ENCODE measurements at regions not wholly inside any gene's neighbourhood (a gene's known extent, or its start where the extent isn't known, plus 50 kb on each side); places are given as distances from the start of the nearest gene placed in this dataset.

DNA sequence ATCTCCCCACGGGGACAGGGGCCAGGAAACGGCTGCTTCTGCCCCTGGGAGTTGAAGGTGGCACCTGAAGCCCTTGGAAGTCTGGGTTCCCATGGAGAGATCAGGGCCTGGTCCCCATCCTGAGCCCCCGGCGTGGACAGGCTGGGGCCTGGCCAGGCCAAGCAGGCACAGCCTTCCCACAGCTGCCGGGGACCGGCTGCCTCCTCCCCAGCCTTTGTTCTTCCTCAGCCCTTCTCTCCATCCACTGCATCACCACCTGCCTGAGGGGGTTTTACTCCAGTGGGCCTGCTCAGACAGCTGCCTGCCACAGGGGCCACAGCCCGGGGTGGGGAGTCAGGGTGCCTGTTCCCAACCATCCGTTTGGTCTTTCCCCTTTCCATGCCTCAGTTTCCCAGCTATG lies 187.7 kb downstream of the INHBB start:
- TF ChIP-seq CTCF (conservative IDR thresholded peaks at IDR 0.05; ENCODE audit: control insufficient read depth, insufficient read depth, low read depth, low read length) = no peak

GRCh38 chr2:120534457-120534856 lies 188.5 kb downstream of the INHBB start:
- DNase-seq (ENCODE audit: low read depth) = no peak
- TF ChIP-seq CTCF (conservative IDR thresholded peaks at IDR 0.05; ENCODE audit: control insufficient read depth, insufficient read depth, low read depth, low read length) = no peak
- no peak overlapping the region for H3K4me3 ChIP-seq (ENCODE audit: control insufficient read depth, low read depth, low read length)

More for the DNA sequence above, 187.7 kb downstream of the INHBB start:
- H3K4me3 ChIP-seq (ENCODE audit: control insufficient read depth, low read depth, low read length) = no peak overlapping the region
- no peak for DNase-seq (ENCODE audit: low read depth)

DNA sequence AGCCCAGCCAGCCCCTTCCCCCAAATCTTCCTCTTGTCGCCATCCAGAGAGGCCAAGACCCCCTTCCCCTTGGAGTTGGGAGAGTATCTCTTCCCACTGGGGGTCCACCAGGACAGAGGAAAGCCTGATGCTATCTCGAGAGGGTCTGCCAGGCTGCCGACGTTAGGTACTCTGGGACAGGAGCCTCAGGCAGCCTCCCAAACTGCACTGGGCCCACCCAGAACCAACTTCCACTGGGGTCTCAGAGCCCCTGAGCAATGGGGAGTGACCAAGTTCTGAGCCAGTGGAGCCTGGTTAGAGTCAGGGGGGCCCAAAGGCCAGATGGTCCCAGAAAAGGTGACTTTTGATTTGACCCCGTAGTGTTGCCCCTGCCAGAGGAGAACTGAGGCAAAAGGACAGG lies 189.1 kb downstream of the INHBB start:
- H3K4me3 ChIP-seq (ENCODE audit: control insufficient read depth, low read depth, low read length) = no peak overlapping the region
- no peak for TF ChIP-seq CTCF (conservative IDR thresholded peaks at IDR 0.05; ENCODE audit: control insufficient read depth, insufficient read depth, low read depth, low read length)
- DNase-seq (ENCODE audit: low read depth) = no peak

DNA sequence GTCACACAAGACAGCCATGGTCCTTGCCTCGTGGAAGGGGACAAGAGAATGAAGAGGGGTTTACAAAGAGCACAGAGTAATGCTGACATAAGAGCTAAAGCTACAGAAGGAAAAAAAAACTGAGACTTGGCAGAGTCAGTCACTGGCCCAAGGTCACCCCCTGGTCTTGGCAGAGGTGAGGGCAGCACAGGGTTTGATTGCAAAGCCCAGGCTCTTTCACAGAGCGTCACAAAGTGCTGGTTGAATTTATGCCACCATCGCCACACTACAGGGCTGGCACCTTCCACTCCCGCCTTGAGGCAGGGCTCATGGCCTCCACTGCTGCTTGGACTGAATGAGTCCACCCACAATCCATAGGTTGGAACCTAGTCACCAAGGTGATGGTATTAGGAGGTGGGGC lies 190.2 kb downstream of the INHBB start:
- DNase-seq (ENCODE audit: low read depth) = no peak
- no peak overlapping the region for H3K4me3 ChIP-seq (ENCODE audit: control insufficient read depth, low read depth, low read length)
- no peak for TF ChIP-seq CTCF (conservative IDR thresholded peaks at IDR 0.05; ENCODE audit: control insufficient read depth, insufficient read depth, low read depth, low read length)

- no peak overlapping the region for H3K4me3 ChIP-seq (ENCODE audit: control insufficient read depth, low read depth, low read length)
- no peak for DNase-seq (ENCODE audit: low read depth)
- no peak for TF ChIP-seq CTCF (conservative IDR thresholded peaks at IDR 0.05; ENCODE audit: control insufficient read depth, insufficient read depth, low read depth, low read length)
These were observed 192.9 kb downstream of the INHBB start for GRCh38 chr2:120538691-120539423.

- no peak overlapping the region for H3K4me3 ChIP-seq (ENCODE audit: control insufficient read depth, low read depth, low read length)
- DNase-seq (ENCODE audit: low read depth) = no peak
- no peak for TF ChIP-seq CTCF (conservative IDR thresholded peaks at IDR 0.05; ENCODE audit: control insufficient read depth, insufficient read depth, low read depth, low read length)
These were observed 193.5 kb downstream of the INHBB start for GRCh38 chr2:120539424-120539936.
